IMR-90 (cell line): ENCODE measurements at regions not wholly inside any gene's neighbourhood (a gene's known extent, or its start where the extent isn't known, plus 50 kb on each side); places are given as distances from the start of the nearest gene placed in this dataset.

Source experiments
- CHD1 ChIP-seq: IDR thresholded peaks from 2 replicates; pipeline ENCODE4 v1.6.1; 2012; ENCODE audit warnings: low read depth, low read length, improper control_type of control experiment
- RAD21 ChIP-seq: IDR thresholded peaks from 2 replicates; pipeline ENCODE4 v1.6.1; 2012; ENCODE audit warnings: low read length, improper control_type of control experiment
- SMC3 ChIP-seq: fragments of 150-350 bp; IDR thresholded peaks from 2 replicates; pipeline ENCODE4 v1.6.1; 2016; ENCODE audit warnings: low read depth, mild to moderate bottlenecking, antibody characterized with exemption, low read length, moderate library complexity
- TF ChIP-seq, protein P1 (sequence below): conservative IDR thresholded peaks from 2 replicates; pipeline ENCODE4 v1.5.1; 2012; ENCODE audit warnings: mild to moderate bottlenecking, low read depth, low read length, improper control_type of control experiment
- TF ChIP-seq, protein P2 (sequence below): fragments of 150-350 bp; IDR thresholded peaks from 2 replicates; pipeline ENCODE4 v1.6.1; 2017; ENCODE audit warnings: mild to moderate bottlenecking, antibody characterized with exemption, low read length, low read depth

- TF ChIP-seq, protein P1, sequence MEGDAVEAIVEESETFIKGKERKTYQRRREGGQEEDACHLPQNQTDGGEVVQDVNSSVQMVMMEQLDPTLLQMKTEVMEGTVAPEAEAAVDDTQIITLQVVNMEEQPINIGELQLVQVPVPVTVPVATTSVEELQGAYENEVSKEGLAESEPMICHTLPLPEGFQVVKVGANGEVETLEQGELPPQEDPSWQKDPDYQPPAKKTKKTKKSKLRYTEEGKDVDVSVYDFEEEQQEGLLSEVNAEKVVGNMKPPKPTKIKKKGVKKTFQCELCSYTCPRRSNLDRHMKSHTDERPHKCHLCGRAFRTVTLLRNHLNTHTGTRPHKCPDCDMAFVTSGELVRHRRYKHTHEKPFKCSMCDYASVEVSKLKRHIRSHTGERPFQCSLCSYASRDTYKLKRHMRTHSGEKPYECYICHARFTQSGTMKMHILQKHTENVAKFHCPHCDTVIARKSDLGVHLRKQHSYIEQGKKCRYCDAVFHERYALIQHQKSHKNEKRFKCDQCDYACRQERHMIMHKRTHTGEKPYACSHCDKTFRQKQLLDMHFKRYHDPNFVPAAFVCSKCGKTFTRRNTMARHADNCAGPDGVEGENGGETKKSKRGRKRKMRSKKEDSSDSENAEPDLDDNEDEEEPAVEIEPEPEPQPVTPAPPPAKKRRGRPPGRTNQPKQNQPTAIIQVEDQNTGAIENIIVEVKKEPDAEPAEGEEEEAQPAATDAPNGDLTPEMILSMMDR: no peak
- TF ChIP-seq CHD1 (no peak), SMC3 (no peak), RAD21 (no peak)
- TF ChIP-seq, protein P2, sequence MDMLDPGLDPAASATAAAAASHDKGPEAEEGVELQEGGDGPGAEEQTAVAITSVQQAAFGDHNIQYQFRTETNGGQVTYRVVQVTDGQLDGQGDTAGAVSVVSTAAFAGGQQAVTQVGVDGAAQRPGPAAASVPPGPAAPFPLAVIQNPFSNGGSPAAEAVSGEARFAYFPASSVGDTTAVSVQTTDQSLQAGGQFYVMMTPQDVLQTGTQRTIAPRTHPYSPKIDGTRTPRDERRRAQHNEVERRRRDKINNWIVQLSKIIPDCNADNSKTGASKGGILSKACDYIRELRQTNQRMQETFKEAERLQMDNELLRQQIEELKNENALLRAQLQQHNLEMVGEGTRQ: no peak
Observed at GRCh38 chr4:22216278-22216677, 267.7 kb upstream of the KCNIP4 start.
